SK-N-MC (cell line): ENCODE measurements at regions not wholly inside any gene's neighbourhood (a gene's known extent, or its start where the extent isn't known, plus 50 kb on each side); places are given as distances from the start of the nearest gene placed in this dataset.

ENCODE experiments used
- DNase-seq: peaks from one replicate; pipeline ENCODE4 v3.0.0-alpha.2; 2011; ENCODE audit warnings: low read depth, low spot score
- H3K27ac ChIP-seq: fragments of 200-600 bp; sonication (generic); 2 replicates; pipeline ENCODE4 v1.5.1; 2016; ENCODE audit warnings: mixed run types
- H3K36me3 ChIP-seq: fragments of 200-600 bp; sonication (generic); 2 replicates; pipeline ENCODE4 v1.6.1; 2017; ENCODE audit warnings: antibody characterized with exemption, low read length, mixed read lengths; ENCODE audit not compliant: insufficient read depth
- H3K4me3 ChIP-seq: fragments of 200-600 bp; sonication (generic); 2 replicates; pipeline ENCODE4 v1.5.1; 2016
- H3K9ac ChIP-seq: fragments of 200-600 bp; sonication (generic); 2 replicates; pipeline ENCODE4 v1.8.0; 2017; ENCODE audit warnings: mixed run types, mixed read lengths; ENCODE audit not compliant: insufficient read length
- H3K9me3 ChIP-seq: fragments of 200-600 bp; sonication (generic); 2 replicates; pipeline ENCODE4 v1.6.1; 2017; ENCODE audit warnings: low read depth, mild to moderate bottlenecking, antibody characterized with exemption, low read length, moderate library complexity, mixed read lengths
- EZH2 ChIP-seq: fragments of 200-600 bp; sonication (generic); IDR thresholded peaks from one replicate; pipeline ENCODE4 v1.6.1; 2017; ENCODE audit warnings: antibody characterized with exemption
- FOXP2 ChIP-seq: optimal IDR thresholded peaks from 2 replicates; pipeline ENCODE3; 2011; ENCODE audit warnings: mild to moderate bottlenecking, moderate library complexity; ENCODE audit not compliant: insufficient read depth; ENCODE audit errors: extremely low read length, control extremely low read depth
- POLR2AphosphoS5 ChIP-seq: IDR thresholded peaks from 2 replicates; pipeline ENCODE4 v1.6.1; 2012; ENCODE audit warnings: mild to moderate bottlenecking, low read depth, low read length, borderline replicate concordance

DNA sequence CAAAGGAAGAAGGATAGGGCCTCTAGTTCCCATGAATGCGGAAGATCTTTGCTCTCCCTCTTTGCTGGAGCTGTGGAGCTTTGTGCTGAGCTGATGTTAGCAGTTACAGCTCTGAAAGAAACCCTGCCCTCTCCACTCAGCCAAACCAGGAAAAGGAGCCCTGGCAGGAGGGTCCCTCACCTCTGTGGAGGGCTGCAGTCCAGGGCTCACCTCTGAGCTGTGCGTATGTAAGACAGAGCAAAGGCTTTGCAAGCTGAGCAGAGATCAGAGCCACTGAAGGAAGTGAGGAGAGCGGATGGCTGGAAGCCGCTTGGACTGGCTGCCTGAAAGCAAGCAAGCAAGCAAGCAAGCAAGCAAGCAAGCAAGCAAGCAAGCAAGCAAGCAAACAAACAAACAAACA is 84.7 kb downstream of the RAMP3 start:
- H3K9ac ChIP-seq, result no peak overlapping the region
- no peak for TF ChIP-seq EZH2
- TF ChIP-seq POLR2AphosphoS5, result no peak
- no peak for TF ChIP-seq FOXP2
- H3K27ac ChIP-seq, result no peak overlapping the region
- no peaks in the 10 kb centered on the region for H3K9me3 ChIP-seq
- H3K4me3 ChIP-seq, result no peak overlapping the region
- H3K36me3 ChIP-seq, result no peaks in the 10 kb centered on the region
- DNase-seq, result no peak

- TF ChIP-seq FOXP2, result no peak
- H3K9me3 ChIP-seq, result no peaks in the 10 kb centered on the region
- H3K9ac ChIP-seq, result no peak overlapping the region
- no peak overlapping the region for H3K27ac ChIP-seq
- no peaks in the 10 kb centered on the region for H3K36me3 ChIP-seq
- no peak overlapping the region for H3K4me3 ChIP-seq
- DNase-seq, result no peak
Measured at GRCh38 chr7:45242698-45243097, 85.1 kb downstream of the RAMP3 start.

GRCh38 chr7:45244981-45245380 is 87.4 kb downstream of the RAMP3 start:
- Histone ChIP-seq H3K9me3 (no peaks in the 10 kb centered on the region), H3K4me3 (no peak overlapping the region), H3K9ac (no peak overlapping the region), H3K27ac (no peak overlapping the region), H3K36me3 (no peaks in the 10 kb centered on the region)
- TF ChIP-seq POLR2AphosphoS5, result no peak
- no peak for TF ChIP-seq FOXP2
- DNase-seq, result no peak

GRCh38 chr7:45246339-45246738 is 88.7 kb downstream of the RAMP3 start:
- Histone ChIP-seq H3K36me3 (no peaks in the 10 kb centered on the region), H3K9me3 (no peaks in the 10 kb centered on the region)
- no peak for TF ChIP-seq EZH2
- no peak for TF ChIP-seq FOXP2
- TF ChIP-seq POLR2AphosphoS5, result no peak

DNA sequence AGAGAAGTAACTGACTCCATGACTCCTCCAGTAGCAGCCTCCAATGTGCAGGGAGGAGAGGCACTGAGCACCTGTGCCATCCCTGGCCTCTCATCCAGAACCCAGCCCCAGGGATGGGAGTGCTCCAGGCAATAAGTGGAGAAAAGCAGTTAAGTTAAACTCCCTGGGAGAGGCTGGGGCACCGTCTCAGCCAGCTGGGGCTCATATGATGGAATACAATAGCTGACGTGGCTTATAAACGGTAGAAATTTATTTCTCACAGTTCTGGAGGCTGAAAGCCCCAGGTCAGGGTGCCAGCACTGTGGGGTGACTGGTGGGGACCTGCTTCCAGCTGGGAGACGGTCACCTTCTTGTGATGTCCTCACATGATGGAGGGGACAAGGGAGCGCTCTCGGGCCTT is 94.7 kb downstream of the RAMP3 start:
- no peak for DNase-seq
- TF ChIP-seq EZH2, result no peak
- Histone ChIP-seq H3K36me3 (no peaks in the 10 kb centered on the region), H3K9ac (no peak overlapping the region), H3K4me3 (no peak overlapping the region), H3K27ac (no peak overlapping the region), H3K9me3 (no peaks in the 10 kb centered on the region)

More at GRCh38 chr7:45246339-45246738, 88.7 kb downstream of the RAMP3 start:
- Histone ChIP-seq H3K27ac (no peak overlapping the region), H3K4me3 (no peak overlapping the region), H3K9ac (no peak overlapping the region)
- DNase-seq, result no peak

DNA sequence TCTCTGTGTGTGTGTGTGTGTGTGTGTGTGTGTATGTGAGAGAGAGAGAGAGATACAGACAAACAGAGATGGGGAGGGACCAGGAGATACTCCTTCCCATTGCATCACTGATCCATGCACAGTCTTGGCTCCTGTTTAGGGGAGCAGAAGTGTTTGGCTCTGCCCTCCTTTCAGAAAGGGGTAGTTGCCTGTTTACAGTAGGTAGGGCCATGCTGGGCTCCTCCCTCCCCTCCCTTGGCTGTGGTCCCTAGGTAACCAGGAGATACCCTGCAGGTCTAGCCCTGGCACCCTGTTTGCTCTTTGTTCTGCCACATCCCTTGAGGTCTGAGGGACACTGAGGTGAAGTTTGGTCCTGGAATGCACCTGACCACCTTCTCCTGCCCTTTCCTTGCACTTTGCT is 95.3 kb downstream of the RAMP3 start:
- Histone ChIP-seq H3K9ac (no peak overlapping the region), H3K9me3 (no peaks in the 10 kb centered on the region), H3K36me3 (no peaks in the 10 kb centered on the region), H3K27ac (no peak overlapping the region), H3K4me3 (no peak overlapping the region)
- DNase-seq, result no peak
- TF ChIP-seq EZH2, result no peak
- no peak for TF ChIP-seq FOXP2

DNA sequence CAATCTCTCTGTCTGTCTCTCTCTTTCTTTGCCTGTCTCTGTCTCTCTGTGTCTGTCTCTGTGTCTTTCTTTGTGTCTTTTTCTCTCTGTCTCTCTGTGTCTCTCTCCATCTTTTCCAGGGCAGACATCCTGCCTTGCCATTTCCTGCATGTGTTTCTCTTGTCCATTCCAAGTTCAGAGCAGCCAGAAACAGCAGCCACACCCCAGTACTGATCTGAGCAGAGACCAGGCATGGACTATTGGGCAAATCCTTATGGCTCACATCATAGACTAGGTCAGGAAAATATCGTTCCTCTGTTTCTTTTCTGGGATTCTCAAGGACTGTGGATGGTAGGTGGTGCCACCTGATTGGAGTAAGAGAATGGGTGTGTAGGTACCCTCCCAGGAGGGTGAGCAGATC is 95.8 kb downstream of the RAMP3 start:
- H3K36me3 ChIP-seq, result no peaks in the 10 kb centered on the region
- no peak overlapping the region for H3K4me3 ChIP-seq
- no peak for DNase-seq
- TF ChIP-seq FOXP2 (no peak), EZH2 (no peak), POLR2AphosphoS5 (no peak)
- no peaks in the 10 kb centered on the region for H3K9me3 ChIP-seq
- no peak overlapping the region for H3K9ac ChIP-seq
- H3K27ac ChIP-seq, result no peak overlapping the region

- Histone ChIP-seq H3K4me3 (no peak overlapping the region), H3K9me3 (no peaks in the 10 kb centered on the region), H3K36me3 (no peaks in the 10 kb centered on the region), H3K27ac (no peak overlapping the region), H3K9ac (no peak overlapping the region)
- no peak for DNase-seq
- no peak for TF ChIP-seq EZH2
- TF ChIP-seq POLR2AphosphoS5, result no peak
- TF ChIP-seq FOXP2, result no peak
Measured at GRCh38 chr7:45255187-45255586, 97.6 kb downstream of the RAMP3 start.

- H3K27ac ChIP-seq, result no peak overlapping the region
- H3K9me3 ChIP-seq, result no peaks in the 10 kb centered on the region
- H3K9ac ChIP-seq, result no peak overlapping the region
- TF ChIP-seq FOXP2, result no peak
- TF ChIP-seq POLR2AphosphoS5, result no peak
- no peak for TF ChIP-seq EZH2
- DNase-seq, result no peak
- no peak overlapping the region for H3K4me3 ChIP-seq
- H3K36me3 ChIP-seq, result no peaks in the 10 kb centered on the region
Measured at GRCh38 chr7:45256309-45256708, 98.7 kb downstream of the RAMP3 start.
